ACHN (cell line): ENCODE measurements at regions not wholly inside any gene's neighbourhood (a gene's known extent, or its start where the extent isn't known, plus 50 kb on each side); places are given as distances from the start of the nearest gene placed in this dataset.
A peak's percentile ranks its signal among the peaks of the same experiment; 100 is the strongest.
"Not testable (repeated sequence)": the region's sequence is repeated elsewhere in the genome, so short reads cannot be mapped to it uniquely, and the experiment has no call there.

Experiments used
- DNase-seq: peaks from one replicate; pipeline ENCODE4 v3.0.0-alpha.2; 2015
- in situ Hi-C: cut with HindIII; loops from 2 replicates; pipeline ENCODE4 v1.10.0; 2017; ENCODE audit warnings: low sequenced_read_pairs, low pct_ligation_motif_present, low pct_unique_long_range_greater_than_20kb

GRCh38 chr18:14949800-14950664 is 202.1 kb downstream of the ANKRD30B start:
- in situ Hi-C loops, result no loop called here
- no peak for DNase-seq

- DNase-seq, in situ Hi-C loops: not testable (repeated sequence)
Observed at GRCh38 chr18:14952444-14953077, 204.6 kb downstream of the ANKRD30B start.

GRCh38 chr18:14958701-14959100 is 210.7 kb downstream of the ANKRD30B start:
- in situ Hi-C loops, result no loop called here
- DNase-seq, result no peak

- in situ Hi-C loops, result no loop called here
- DNase-seq, result no peak
Observed at GRCh38 chr18:14959550-14959949, 211.6 kb downstream of the ANKRD30B start.

GRCh38 chr18:14961991-14962390 is 214.0 kb downstream of the ANKRD30B start:
- DNase-seq, result no peak
- in situ Hi-C loops, result no loop called here

- DNase-seq, result no peak
- in situ Hi-C loops, result no loop called here
Observed at GRCh38 chr18:14962626-14963025, 214.7 kb downstream of the ANKRD30B start.

GRCh38 chr18:14963246-14963645 is 215.3 kb downstream of the ANKRD30B start:
- in situ Hi-C loops, result no loop called here

GRCh38 chr18:14964002-14964401 is 216.0 kb downstream of the ANKRD30B start:
- no peak for DNase-seq
- in situ Hi-C loops, result no loop called here

More at GRCh38 chr18:14963246-14963645, 215.3 kb downstream of the ANKRD30B start:
- no peak for DNase-seq

GRCh38 chr18:14964406-14964805 is 216.4 kb downstream of the ANKRD30B start:
- in situ Hi-C loops, result no loop called here
- no peak for DNase-seq

GRCh38 chr18:14964976-14965375 is 217.0 kb downstream of the ANKRD30B start:
- in situ Hi-C loops, DNase-seq: not testable (repeated sequence)

- DNase-seq, result no peak
- in situ Hi-C loops, result no loop called here
Observed at GRCh38 chr18:14965553-14965952, 217.6 kb downstream of the ANKRD30B start.

- DNase-seq, in situ Hi-C loops: not testable (repeated sequence)
Observed at GRCh38 chr18:14967246-14967645, 219.3 kb downstream of the ANKRD30B start.

GRCh38 chr18:14969500-14969899 is 221.5 kb downstream of the ANKRD30B start:
- no peak for DNase-seq

GRCh38 chr18:14970027-14970426 is 222.1 kb downstream of the ANKRD30B start:
- in situ Hi-C loops, result no loop called here

More at GRCh38 chr18:14969500-14969899, 221.5 kb downstream of the ANKRD30B start:
- in situ Hi-C loops, result no loop called here

GRCh38 chr18:14971461-14972185 is 223.7 kb downstream of the ANKRD30B start:
- in situ Hi-C loops, result no loop called here
- DNase-seq, result peak; percentile 50

More at GRCh38 chr18:14970027-14970426, 222.1 kb downstream of the ANKRD30B start:
- peak; percentile 31 for DNase-seq

GRCh38 chr18:14973421-14973820 is 225.4 kb downstream of the ANKRD30B start:
- DNase-seq, in situ Hi-C loops: not testable (repeated sequence)

GRCh38 chr18:14974088-14974487 is 226.1 kb downstream of the ANKRD30B start:
- in situ Hi-C loops, result no loop called here
- no peak for DNase-seq

- in situ Hi-C loops, result no loop called here
- DNase-seq, result peak; percentile 24
Observed at GRCh38 chr18:14974576-14974975, 226.6 kb downstream of the ANKRD30B start.

GRCh38 chr18:14975431-14975830 is 227.5 kb downstream of the ANKRD30B start:
- DNase-seq, result no peak
- in situ Hi-C loops, result no loop called here
